DMS53 treated with DMSO at 0.1 percent for 48 hours (cell line): ENCODE measurements at regions not wholly inside any gene's neighbourhood (a gene's known extent, or its start where the extent isn't known, plus 50 kb on each side); places are given as distances from the start of the nearest gene placed in this dataset.
"Not testable (repeated sequence)": the region's sequence is repeated elsewhere in the genome, so short reads cannot be mapped to it uniquely, and the experiment has no call there.

ENCODE experiments used
- DNase-seq: peaks from one replicate; lab custom pipeline; 2025; ENCODE audit not compliant: unreplicated experiment; lab: John Stamatoyannopoulos, UW

DNA sequence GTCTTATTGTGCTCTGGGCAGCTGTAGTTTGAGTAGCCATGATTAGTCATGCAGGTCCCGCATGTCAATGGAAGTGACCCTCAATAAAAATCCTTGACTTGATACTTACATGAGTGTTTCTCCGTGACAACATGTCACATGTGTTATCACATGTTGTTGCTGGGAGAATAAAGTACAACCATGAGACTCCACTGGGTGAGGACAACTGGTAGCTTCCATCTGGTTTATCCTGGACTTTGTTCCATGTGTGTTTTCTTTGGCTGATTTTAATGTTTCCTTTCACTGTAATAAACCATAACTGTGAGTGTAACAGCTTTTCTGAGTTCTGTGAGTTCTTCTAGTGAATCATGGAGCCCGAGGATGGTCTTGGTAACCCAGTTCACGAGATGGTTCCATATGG, 63.1 kb upstream of the NDN start:
- no peak for DNase-seq

DNA sequence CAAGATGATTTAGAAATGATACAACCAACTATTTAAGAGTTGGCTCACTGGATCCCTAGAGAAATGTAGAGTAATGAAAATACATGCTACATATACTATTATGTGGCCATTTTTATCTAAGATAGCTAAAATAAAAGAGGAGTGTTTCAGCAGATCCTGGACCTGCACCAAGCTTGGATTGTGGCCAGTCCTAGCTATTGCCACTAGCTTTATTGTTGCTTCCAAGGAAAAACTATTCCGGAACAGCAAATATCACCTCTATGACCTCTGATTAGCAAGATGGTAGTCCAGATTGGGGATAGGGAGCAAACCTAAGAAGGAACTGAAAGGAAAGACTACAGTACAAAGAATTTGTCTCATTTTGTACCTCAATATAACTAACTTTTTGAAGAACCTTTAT, 63.7 kb upstream of the NDN start:
- no peak for DNase-seq

- no peak for DNase-seq
Measured at GRCh38 chr15:23753248-23753647, 66.1 kb upstream of the NDN start.

DNA sequence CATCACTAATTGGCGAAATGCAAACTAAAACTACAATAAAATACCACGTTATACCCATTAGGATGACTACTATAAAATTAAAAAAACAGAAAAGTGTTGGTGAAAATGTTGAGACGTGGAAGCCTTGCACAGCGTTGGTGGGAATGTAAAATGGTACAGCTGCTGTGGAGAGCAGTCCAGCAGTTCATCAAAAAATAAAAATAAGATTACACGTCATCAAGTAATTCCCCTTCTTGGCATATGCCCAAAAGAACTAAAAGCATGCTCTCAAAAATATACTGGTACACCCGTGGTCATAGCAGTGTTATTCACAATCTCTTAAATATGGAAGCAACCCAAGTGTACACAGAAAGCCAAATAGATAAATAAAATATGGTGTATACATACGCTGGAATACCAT, 71.8 kb upstream of the NDN start:
- DNase-seq, result no peak

GRCh38 chr15:23760024-23760423, 72.9 kb upstream of the NDN start:
- DNase-seq, result no peak

DNA sequence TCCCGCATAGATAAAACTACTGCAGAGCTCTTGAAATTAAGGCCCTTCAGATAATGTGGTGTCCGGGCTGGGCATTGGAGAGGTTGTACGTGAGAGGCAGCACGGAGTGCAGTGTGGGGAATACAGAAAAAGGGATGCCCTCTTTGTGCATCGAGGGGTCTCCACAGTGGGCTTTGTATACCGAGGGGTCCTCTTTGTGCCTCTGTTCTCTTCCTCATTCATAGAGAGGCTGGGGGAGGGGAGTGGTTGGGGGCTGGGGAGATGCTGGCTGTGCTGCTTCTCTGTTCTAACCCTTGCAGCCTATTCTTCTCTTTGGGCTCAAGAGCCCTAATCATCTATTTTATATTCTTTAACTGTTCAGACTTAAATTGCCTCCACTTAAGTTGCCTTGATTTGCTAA, 74.3 kb upstream of the NDN start:
- no peak for DNase-seq

DNA sequence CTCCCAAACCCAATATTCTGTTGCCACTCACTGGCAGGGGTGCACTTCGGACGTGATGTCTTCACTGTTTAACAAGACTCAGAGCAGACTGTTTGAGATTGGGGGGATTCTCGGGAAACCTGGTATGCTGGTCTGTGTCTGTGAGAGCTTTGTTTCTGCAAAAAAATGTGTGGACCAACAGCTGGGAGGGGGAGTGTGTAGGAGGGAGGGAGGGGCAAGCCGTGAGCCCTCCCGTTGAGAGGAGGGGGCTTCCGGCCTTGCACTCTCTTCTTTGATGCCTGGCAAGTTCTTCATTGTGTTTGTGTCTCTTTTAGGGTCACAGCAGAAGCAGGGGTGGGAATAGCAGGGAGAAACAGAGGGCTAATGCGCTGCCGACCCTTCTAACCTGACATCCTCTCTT, 74.9 kb upstream of the NDN start:
- no peak for DNase-seq

DNA sequence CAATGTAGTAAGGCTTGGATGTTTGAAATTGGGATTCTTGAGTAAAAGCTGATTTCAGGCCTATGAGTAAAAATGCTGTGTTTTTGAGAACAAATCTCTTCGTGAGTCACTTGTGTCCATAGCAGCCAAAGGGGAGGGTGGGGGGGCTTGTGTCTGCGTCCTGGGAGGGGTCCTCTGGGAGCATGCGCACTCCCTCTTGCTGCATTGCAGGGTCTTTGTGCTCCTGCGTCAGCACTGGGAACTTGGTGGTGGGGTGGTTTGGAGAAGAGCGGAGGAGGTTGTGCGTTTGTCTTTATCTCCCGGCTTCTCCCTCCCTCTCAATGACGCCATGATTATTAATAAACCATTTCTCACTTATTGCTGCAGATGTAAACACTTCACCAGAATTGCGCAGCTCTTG, 75.9 kb upstream of the NDN start:
- no peak for DNase-seq

- DNase-seq, result no peak
Measured at GRCh38 chr15:23764306-23764705, 77.2 kb upstream of the NDN start.

DNA sequence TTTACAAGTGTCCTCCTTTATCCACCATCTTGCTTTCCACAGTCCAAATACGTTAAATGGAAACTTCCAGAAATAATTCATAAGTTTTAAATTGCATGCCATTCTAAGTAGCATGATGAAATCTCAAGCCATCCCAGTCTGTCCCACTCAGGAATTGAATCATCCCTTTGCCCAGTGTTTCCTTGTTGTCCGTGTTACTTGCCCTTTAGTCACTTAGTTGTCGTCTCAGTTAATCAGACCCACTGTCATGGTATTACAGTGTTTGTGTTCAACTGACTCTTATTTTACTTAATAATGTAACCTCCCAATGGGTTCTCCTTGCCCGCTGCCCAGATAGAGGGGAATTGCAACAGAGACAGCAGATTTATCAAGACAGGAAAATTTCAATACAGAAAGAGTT, 77.6 kb upstream of the NDN start:
- DNase-seq, result no peak

DNA sequence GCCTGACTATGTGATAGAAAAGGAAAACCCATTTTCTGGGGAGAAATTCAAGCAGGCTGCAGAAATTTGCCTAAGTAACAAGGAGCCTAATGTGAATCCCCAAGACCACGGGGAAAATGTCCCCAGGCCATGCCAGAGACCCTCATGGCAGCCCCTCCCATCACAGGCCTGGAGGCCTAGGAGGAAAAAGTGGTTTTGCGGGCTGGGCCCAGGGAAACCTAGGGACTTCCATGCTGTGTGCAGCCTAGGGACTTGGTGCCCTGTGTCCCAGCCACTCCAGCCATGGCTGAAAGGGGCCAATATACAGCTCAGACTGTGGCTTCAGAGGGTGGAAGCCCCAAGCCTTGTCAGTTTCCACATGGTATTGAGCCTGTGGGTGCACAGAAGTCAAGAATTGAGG, 79.7 kb upstream of the NDN start:
- not testable (repeated sequence) for DNase-seq

- DNase-seq, result no peak
Measured at GRCh38 chr15:23773093-23773492, 86.0 kb upstream of the NDN start.

DNA sequence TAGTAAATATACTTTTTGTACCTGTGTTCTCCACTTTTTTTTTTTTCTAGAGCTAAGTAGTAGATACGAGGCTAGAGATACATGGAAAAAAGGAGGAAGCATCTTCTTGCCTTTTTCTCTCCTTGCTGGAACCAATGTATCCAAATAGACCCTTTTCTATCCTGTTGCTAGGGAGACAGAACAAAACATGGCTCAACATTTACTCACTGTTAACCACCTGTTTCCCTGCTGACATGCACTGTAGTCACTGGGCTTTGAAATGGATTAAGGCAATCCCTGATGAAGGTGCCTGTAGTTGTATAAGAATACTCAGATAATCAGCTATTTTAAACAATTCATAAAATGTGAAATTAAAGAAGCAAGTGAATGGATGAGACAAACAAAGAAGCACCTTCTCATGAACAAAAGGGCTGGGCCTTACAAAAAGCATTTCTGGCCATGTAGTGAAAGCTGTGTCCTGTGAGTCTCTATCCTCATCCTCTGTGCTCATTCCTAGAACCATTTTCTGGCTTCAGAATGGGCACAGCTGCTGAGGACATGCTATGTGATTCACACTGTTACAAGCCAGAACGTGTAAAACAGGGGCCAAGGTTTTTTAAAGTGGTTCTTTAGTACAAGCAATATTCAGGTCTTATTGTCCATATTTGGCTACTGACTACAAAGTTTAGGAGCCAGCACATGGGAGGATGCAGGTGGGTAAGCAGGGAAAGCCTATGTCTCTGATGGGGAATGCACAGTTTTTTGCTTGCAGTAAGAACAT, 100.4 kb upstream of the NDN start:
- no peak for DNase-seq

DNA sequence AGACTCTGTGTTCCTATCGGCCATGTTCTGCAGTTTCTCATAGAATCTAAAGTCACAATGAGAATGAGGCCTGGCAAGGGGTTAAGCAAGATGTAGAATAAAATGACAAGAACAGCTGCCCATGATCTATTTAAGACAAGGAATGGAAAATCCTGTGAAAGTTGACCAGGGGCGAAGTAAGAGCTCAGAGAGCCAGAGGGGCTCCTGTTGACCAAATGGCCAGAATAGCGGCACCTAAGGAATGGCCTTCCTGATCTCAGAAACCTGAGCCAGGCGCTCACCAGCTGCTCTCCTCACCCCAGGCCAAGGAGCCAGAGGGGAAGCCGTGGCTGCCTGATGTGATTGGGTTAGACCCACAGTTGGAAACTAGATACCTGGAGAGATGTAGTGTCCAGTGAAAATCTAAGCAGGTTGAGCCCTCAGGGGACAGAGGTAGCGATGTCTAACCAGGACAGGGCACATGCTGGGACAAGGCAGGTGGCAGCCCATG, 106.1 kb upstream of the NDN start:
- DNase-seq, result no peak

DNA sequence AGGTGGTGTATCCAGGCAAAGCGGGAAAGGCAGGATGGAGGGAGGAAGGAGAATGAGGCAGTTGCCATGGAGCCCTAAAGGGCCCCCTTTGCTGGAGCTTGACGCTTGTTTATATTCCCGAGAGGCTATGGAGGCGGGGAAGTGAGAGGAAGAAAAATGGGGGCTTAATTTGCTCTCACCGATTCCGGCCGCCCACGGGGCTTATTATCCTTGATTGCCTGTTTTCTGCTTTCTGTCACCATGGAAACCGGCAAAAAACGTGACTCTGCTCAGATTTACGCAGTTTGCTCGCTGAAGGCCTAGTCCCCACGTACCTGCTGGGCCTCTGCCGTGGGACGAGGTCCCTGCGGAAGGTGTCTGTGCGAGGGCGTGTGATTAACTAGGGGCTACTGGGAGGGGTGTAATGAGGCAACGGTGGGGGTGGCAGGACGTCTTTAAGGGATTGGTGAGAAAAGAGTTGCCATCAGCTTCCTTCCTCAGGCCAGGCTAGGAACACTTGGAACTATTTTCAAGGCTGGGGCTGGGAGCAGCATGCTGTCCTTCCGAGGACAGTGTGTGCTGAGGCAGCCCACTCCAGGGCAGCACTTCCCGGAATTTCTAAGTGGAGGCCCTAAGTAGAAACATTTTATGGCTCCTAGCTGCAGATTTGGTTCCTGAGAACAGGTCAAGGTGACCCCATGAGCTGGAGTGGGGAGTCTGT, 110.8 kb upstream of the NDN start:
- DNase-seq, result no peak

DNA sequence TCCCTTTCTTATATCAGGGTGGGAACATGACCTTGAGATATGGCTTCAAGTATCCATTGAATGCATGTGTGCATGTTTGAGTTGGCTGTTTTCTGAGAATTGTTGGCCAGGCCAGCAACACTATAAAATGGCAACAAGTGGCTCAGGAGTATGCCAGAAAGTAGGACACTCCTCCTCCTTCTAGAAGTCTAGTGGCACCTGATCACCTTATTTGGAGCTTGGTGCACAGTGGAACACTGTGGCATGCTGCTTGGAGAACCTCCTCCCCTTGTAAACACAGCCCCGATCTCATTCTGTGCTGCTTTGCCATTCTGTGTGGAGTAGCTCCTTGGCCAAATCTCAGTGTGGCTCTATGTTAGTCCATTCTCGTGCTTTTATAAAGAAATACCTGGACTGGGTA, 114.8 kb upstream of the NDN start:
- no peak for DNase-seq

DNA sequence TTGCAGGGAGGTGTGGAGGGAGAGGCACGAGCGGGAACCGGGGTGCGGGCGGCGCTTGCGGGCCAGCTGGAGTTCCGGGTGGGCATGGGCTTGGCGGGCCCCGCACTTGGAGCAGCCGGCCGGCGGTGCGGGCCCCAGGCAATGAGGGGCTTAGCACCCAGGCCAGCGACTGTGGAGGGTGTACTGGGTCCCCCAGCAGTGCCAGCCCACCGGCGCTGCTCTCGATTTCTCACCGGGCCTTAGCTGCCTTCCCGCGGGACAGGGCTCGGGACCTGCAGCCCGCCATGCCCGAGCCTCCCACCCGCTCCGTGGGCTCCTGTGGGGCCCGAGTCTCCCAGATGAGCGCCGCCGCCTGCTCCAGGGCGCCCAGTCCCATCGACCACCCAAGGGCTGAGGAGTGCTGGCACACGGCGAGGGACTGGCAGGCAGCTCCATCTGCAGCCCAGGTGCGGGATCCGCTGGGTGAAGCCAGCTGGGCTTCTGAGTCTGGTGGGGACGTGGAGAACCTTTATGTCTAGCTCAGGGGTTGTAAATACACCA, 115.9 kb upstream of the NDN start:
- not testable (repeated sequence) for DNase-seq

- DNase-seq, result no peak
Measured at GRCh38 chr15:23806980-23807379, 119.9 kb upstream of the NDN start.

DNA sequence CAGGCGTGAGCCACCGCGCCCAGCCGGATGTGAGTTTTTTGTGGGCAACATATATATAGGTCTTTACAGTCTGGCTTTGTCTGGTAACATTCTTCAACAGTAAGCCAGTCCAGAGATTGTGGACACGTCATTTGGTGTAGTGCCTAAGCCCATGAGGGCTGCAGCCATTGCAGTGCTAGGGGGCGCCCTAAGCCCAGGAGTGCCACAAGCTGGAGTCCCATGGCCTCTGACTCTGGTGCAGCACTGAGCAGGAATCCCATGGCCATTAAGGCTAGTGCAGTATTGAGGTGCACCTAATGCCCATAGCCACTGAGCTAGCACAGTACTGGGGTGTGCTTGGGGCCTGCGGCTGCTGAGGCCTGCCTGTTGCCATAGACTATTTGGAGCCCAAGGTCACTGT, 136.4 kb upstream of the NDN start:
- DNase-seq, result no peak

DNA sequence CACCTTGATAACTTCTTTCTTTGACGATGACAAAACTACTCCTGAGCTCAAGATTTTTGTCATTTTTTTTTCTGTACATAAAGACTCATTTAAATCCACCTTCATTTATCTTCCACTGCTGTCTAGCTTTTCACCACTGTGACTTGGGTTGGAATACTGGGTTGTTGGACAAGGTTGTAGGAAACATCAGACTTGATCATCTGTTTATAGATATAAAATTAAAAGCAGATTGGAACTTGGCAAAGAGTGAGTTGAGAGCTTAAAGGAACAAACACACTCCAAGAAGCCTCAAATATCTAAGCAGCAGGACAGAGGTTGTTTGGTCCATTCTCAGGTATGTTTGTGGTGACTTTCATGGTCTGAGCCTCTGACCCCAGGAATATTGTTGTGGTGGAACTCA, 141.7 kb upstream of the NDN start:
- DNase-seq, result no peak

DNA sequence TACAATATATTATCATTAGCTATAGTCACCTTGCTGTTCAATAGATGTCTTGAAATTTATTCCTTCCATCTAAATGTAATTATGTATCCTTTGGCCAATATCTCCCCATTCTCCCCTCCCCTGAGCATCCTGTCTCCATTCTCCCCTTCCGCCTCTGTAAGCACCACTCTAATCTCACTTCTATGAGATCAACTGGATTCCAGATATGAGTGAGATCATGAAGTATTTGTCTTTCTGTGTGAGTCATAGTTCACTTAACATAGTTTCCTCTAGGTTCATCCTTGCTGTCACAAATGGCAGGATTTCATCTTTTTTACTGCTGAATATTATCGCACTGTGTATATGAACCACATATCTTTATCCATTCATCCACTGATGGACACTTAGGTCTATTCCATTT, 148.8 kb upstream of the NDN start:
- no peak for DNase-seq

DNA sequence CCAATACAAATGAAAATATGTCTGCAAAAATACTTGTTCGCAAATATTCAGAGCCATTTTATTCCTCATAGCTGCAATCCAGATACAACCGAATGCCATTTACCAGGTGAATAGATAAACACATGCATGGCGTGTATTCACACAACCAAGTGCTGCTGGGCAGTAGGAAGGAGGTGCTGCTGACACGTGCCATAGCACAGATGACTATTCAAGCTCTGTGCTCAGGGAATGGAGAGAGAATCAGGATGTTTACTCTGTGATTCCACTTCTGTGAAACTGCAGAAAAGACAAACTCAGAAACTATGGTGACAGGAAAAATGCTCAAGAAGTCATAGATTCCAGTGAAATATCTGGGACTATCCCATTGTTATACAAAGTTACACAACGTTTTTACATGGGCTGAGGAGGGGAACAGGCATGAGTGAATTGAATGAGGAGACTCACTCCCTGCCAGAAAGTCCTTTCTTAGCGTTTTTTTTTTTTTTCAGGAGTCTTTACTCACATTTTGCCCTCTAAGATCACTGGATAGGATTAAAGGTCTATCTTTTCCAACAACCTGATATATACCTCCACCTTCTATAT, 152.9 kb upstream of the NDN start:
- DNase-seq, result no peak
